Osteocyte (in vitro differentiated cells): ENCODE measurements at regions not wholly inside any gene's neighbourhood (a gene's known extent, or its start where the extent isn't known, plus 50 kb on each side); places are given as distances from the start of the nearest gene placed in this dataset.

ENCODE experiments used
- DNase-seq: peaks from one replicate; pipeline ENCODE4 v3.0.0; 2021; ENCODE audit warnings: mixed read lengths; ENCODE audit not compliant: unreplicated experiment; ENCODE audit errors: extremely low spot score
- H3K27ac Mint-ChIP-seq: one replicate; pipeline ENCODE4 v1.8.0; 2021; ENCODE audit warnings: mild to moderate bottlenecking, mixed read lengths; ENCODE audit not compliant: unreplicated experiment
- H3K27me3 Mint-ChIP-seq: one replicate; pipeline ENCODE4 v1.8.0; 2021; ENCODE audit warnings: mixed read lengths; ENCODE audit not compliant: unreplicated experiment
- H3K36me3 Mint-ChIP-seq: one replicate; pipeline ENCODE4 v1.8.0; 2021; ENCODE audit warnings: mixed read lengths; ENCODE audit not compliant: unreplicated experiment
- H3K4me1 Mint-ChIP-seq: one replicate; pipeline ENCODE4 v1.8.0; 2021; ENCODE audit warnings: mixed read lengths; ENCODE audit not compliant: unreplicated experiment
- H3K4me3 Mint-ChIP-seq: one replicate; pipeline ENCODE4 v1.8.0; 2021; ENCODE audit warnings: mild to moderate bottlenecking, moderate library complexity, mixed read lengths; ENCODE audit not compliant: unreplicated experiment
- H3K9me3 Mint-ChIP-seq: one replicate; pipeline ENCODE4 v1.8.0; 2021; ENCODE audit warnings: mixed read lengths; ENCODE audit not compliant: unreplicated experiment
- CTCF ChIP-seq: fragments of 200-600 bp; sonication (generic); IDR thresholded peaks from 2 replicates; pipeline ENCODE4 v1.5.0; 2021; ENCODE audit warnings: antibody characterized with exemption, mild to moderate bottlenecking, moderate library complexity

GRCh38 chr5:143573568-143574170 lies 170.2 kb upstream of the NR3C1 start:
- no peak overlapping the region for H3K27ac Mint-ChIP-seq
- H3K36me3 Mint-ChIP-seq = peaks cover 2% of the 10 kb centered on the region
- H3K27me3 Mint-ChIP-seq = no peaks in the 10 kb centered on the region
- no peak for TF ChIP-seq CTCF
- H3K4me3 Mint-ChIP-seq = no peak overlapping the region
- peaks cover 20% of the 10 kb centered on the region for H3K4me1 Mint-ChIP-seq
- DNase-seq = no peak
- H3K9me3 Mint-ChIP-seq = no peaks in the 10 kb centered on the region

DNA sequence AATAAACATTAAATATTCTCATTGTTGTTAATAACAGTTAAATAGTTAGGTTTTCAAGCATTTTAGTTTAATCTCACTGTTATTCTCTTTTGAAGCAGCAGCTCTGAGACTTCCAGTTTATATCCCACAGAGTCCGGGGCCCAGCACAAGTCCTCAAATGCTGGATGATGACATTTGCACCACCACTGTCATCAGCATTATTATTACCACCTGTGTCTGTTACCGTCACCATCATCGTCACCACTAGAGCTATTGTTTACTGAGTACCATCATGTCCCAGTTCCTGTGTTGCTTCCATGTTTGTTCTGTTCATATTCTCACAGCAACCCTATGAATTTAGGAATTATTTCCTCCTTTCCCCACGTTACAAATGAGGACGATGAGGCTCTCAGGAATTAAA lies 169.2 kb upstream of the NR3C1 start:
- Mint-ChIP-seq H3K4me3 (no peak overlapping the region), H3K4me1 (peaks cover 16% of the 10 kb centered on the region), H3K9me3 (no peaks in the 10 kb centered on the region), H3K27me3 (no peaks in the 10 kb centered on the region), H3K36me3 (peaks cover 2% of the 10 kb centered on the region), H3K27ac (no peak overlapping the region)
- no peak for TF ChIP-seq CTCF
- DNase-seq = no peak

DNA sequence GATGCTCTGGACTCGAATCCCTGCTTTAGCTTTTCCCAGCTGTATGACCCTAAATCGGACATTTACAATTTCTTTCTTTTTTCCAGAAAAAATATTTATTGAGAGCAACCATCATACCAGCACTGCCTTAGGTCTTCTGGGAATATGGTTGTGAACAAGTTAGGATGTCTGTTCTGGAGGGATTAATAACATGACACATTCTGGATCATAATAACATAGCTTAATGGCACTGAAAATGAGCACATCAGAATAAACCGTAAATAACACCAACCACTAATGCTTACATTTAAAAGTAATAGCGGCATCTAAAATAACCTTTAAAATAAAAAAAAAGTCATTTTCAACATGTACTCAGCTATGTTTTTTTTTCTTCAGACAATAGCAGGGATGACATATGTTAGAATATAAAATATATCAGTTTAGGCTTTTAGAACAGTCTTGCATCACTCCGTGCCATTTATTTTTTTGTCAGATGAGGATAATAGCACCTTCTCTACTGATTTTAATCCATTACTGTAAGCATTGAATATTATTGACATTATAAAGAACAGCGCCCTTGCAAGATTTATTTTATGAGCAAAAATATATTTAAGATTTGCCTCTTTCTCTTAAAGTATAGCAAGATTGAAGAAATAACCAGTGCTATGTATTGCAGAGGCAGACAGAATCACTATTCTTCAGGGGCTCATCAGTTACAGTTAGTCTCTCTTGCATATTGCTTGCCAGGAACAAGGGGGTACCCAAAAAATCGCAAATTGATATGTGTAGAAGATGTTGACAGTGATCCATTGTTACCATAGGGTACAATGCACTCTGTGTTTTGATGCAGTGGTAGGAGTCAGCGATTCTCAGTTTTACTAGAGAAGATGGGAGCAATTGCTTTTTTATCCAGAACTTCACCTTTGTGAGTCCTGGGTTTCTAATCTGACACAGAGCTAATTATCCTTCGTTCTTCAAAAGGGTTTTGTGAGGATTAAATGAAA lies 168.4 kb upstream of the NR3C1 start:
- no peak for DNase-seq
- no peak for TF ChIP-seq CTCF
- peaks cover 2% of the 10 kb centered on the region for H3K36me3 Mint-ChIP-seq
- H3K27me3 Mint-ChIP-seq = no peaks in the 10 kb centered on the region
- no peak overlapping the region for H3K4me3 Mint-ChIP-seq
- H3K4me1 Mint-ChIP-seq = peaks cover 11% of the 10 kb centered on the region
- H3K27ac Mint-ChIP-seq = no peak overlapping the region
- H3K9me3 Mint-ChIP-seq = no peaks in the 10 kb centered on the region

DNA sequence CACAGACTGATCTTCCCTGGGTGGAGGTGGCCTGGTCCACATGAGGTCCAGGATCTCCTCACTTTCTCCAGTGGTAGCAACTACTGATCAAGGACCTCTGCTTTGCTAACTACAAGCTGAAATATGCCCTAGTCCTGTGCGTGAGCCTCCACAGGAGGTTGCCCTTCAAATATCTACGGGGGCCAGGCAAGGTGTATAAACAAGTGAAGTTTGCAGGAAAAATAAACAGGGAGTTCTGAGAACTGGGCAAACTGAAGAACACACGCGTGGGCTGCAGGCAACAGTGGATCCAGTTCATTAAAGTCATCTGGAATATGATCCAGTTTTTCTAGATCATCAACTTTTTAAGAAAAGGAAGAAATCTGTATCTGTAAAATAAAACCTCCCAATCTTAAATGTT lies 167.5 kb upstream of the NR3C1 start:
- H3K4me3 Mint-ChIP-seq = no peak overlapping the region
- no peak for DNase-seq

More for the DNA sequence above, 167.5 kb upstream of the NR3C1 start:
- TF ChIP-seq CTCF = no peak
- no peaks in the 10 kb centered on the region for H3K9me3 Mint-ChIP-seq
- H3K36me3 Mint-ChIP-seq = peaks cover 2% of the 10 kb centered on the region
- no peak overlapping the region for H3K27ac Mint-ChIP-seq
- H3K4me1 Mint-ChIP-seq = peaks cover 3% of the 10 kb centered on the region
- no peaks in the 10 kb centered on the region for H3K27me3 Mint-ChIP-seq
